GM23338 (cell line): ENCODE measurements at regions not wholly inside any gene's neighbourhood (a gene's known extent, or its start where the extent isn't known, plus 50 kb on each side); places are given as distances from the start of the nearest gene placed in this dataset.
A peak's percentile ranks its signal among the peaks of the same experiment; 100 is the strongest.

Experiments used
- ATAC-seq: fragments of 200-7000 bp; cut with Tn5 transposase; 3 replicates; pipeline ENCODE4 v1.9.1; 2020
- DNase-seq: peaks from one replicate; pipeline ENCODE4 v3.0.0-alpha.2; 2015; ENCODE audit warnings: low spot score
- H2AFZ ChIP-seq: fragments of 200-600 bp; sonication (generic); 2 replicates; pipeline ENCODE4 v1.8.0; 2016; ENCODE audit warnings: antibody characterized with exemption, mild to moderate bottlenecking, moderate library complexity
- H3F3A ChIP-seq: fragments of 200-600 bp; sonication (generic); replicated peaks from 2 replicates; pipeline ENCODE4 v1.8.0; 2017; ENCODE audit warnings: antibody characterized with exemption, mixed run types, low read depth
- H3K27ac ChIP-seq: fragments of 200-600 bp; sonication (generic); 2 replicates; pipeline ENCODE4 v1.6.1; 2016; ENCODE audit warnings: low read depth
- H3K27me3 ChIP-seq: fragments of 200-600 bp; sonication (generic); 2 replicates; pipeline ENCODE4 v1.8.0; 2016; ENCODE audit warnings: mild to moderate bottlenecking, mixed run types, moderate library complexity; ENCODE audit not compliant: insufficient read depth
- H3K36me3 ChIP-seq: fragments of 200-600 bp; sonication (generic); 2 replicates; pipeline ENCODE4 v1.8.0; 2016; ENCODE audit warnings: mild to moderate bottlenecking; ENCODE audit not compliant: insufficient read depth
- H3K4me1 ChIP-seq: fragments of 200-600 bp; sonication (generic); 2 replicates; pipeline ENCODE4 v1.8.0; 2016; ENCODE audit warnings: mild to moderate bottlenecking, moderate library complexity; ENCODE audit not compliant: insufficient read depth
- H3K4me2 ChIP-seq: fragments of 200-600 bp; sonication (generic); 2 replicates; pipeline ENCODE4 v1.7.1; 2017; ENCODE audit warnings: mixed run types
- H3K4me3 ChIP-seq: fragments of 200-600 bp; sonication (generic); 2 replicates; pipeline ENCODE4 v1.6.1; 2016; ENCODE audit warnings: mixed run types
- H3K79me2 ChIP-seq: fragments of 200-600 bp; sonication (generic); replicated peaks from 2 replicates; pipeline ENCODE4 v1.8.0; 2017; ENCODE audit warnings: mild to moderate bottlenecking; ENCODE audit not compliant: insufficient read depth
- H3K9me2 ChIP-seq: fragments of 200-600 bp; sonication (generic); 2 replicates; pipeline ENCODE4 v1.8.0; 2017; ENCODE audit not compliant: insufficient read depth
- H4K20me1 ChIP-seq: fragments of 200-600 bp; sonication (generic); replicated peaks from 2 replicates; pipeline ENCODE4 v1.8.0; 2017; ENCODE audit warnings: mild to moderate bottlenecking; ENCODE audit not compliant: insufficient read depth
- H3K27ac Mint-ChIP-seq: 2 replicates; pipeline ENCODE4 v1.8.0; 2020; ENCODE audit warnings: inconsistent platforms, mild to moderate bottlenecking, moderate library complexity, mixed read lengths
- H3K27me3 Mint-ChIP-seq: 3 replicates; pipeline ENCODE4 v1.8.0; 2022; ENCODE audit warnings: low read depth, mild to moderate bottlenecking, moderate library complexity, mixed read lengths, inconsistent platforms; ENCODE audit not compliant: insufficient read depth, poor library complexity
- H3K36me3 Mint-ChIP-seq: 3 replicates; pipeline ENCODE4 v1.8.0; 2021; ENCODE audit warnings: low read depth, mild to moderate bottlenecking, inconsistent platforms, moderate library complexity, mixed read lengths
- H3K4me1 Mint-ChIP-seq: 3 replicates; pipeline ENCODE4 v1.8.0; 2020; ENCODE audit warnings: mild to moderate bottlenecking, inconsistent platforms, mixed read lengths
- H3K4me3 Mint-ChIP-seq: 3 replicates; pipeline ENCODE4 v1.8.0; 2021; ENCODE audit warnings: moderate library complexity, mild to moderate bottlenecking, inconsistent platforms, mixed read lengths
- H3K9me3 Mint-ChIP-seq: 3 replicates; pipeline ENCODE4 v1.8.0; 2020; ENCODE audit warnings: moderate library complexity, mild to moderate bottlenecking, inconsistent platforms, mixed read lengths
- CREB1 ChIP-seq: fragments of 250-450 bp; sonication (Bioruptor Pico); IDR thresholded peaks from 2 replicates; pipeline ENCODE4 v1.5.0; 2020; ENCODE audit warnings: low read depth, mild to moderate bottlenecking, moderate library complexity
- CTCF ChIP-seq, 2 experiments: fragments of 200-600 bp in 1 of 2; sonication (generic) in 1 of 2; conservative IDR thresholded peaks; 2 replicates each; pipeline versions ENCODE4 v1.5.1 to v1.6.1; 2016 to 2017; ENCODE audit warnings: antibody characterized with exemption in 2 of 2, low read depth in 2 of 2, mild to moderate bottlenecking in 2 of 2, moderate library complexity in 1 of 2
- EZH2 ChIP-seq: fragments of 200-600 bp; sonication (generic); IDR thresholded peaks from one replicate; pipeline ENCODE4 v1.8.0; 2017; ENCODE audit warnings: antibody characterized with exemption, mild to moderate bottlenecking, low read depth; ENCODE audit not compliant: unreplicated experiment
- EZH2phosphoT487 ChIP-seq: fragments of 200-600 bp; sonication (generic); IDR thresholded peaks from one replicate; pipeline ENCODE4 v1.8.1; 2018; ENCODE audit warnings: antibody characterized with exemption; ENCODE audit not compliant: unreplicated experiment
- JUNB ChIP-seq: IDR thresholded peaks from one replicate; pipeline ENCODE4 v1.6.1; 2016; ENCODE audit warnings: antibody characterized with exemption; ENCODE audit not compliant: unreplicated experiment
- POLR2AphosphoS5 ChIP-seq: IDR thresholded peaks from 2 replicates; pipeline ENCODE4 v1.6.1; 2016; ENCODE audit warnings: antibody characterized with exemption, low read depth
- REST ChIP-seq: IDR thresholded peaks from one replicate; pipeline ENCODE4 v1.6.1; 2018; ENCODE audit warnings: antibody characterized with exemption; ENCODE audit not compliant: unreplicated experiment
- ZNF114 ChIP-seq: fragments of 250-450 bp; sonication (Bioruptor Pico); IDR thresholded peaks from 2 replicates; pipeline ENCODE4 v1.5.0; 2020; ENCODE audit warnings: mild to moderate bottlenecking, moderate library complexity
- ZNF331 ChIP-seq: fragments of 250-450 bp; sonication (Bioruptor Pico); IDR thresholded peaks from 2 replicates; pipeline ENCODE4 v1.5.0; 2020; ENCODE audit warnings: low read depth, mild to moderate bottlenecking, moderate library complexity

GRCh38 chr2:236512902-236513435, 56.7 kb upstream of the ACKR3 start:
- H3K9me3 Mint-ChIP-seq, result no peaks in the 10 kb centered on the region
- no peaks in the 10 kb centered on the region for H3K36me3 Mint-ChIP-seq
- H3K4me2 ChIP-seq, result no peak overlapping the region
- no peaks in the 10 kb centered on the region for H4K20me1 ChIP-seq
- no peaks in the 10 kb centered on the region for H3K79me2 ChIP-seq
- no peaks in the 10 kb centered on the region for H3K36me3 ChIP-seq
- H3K4me3 ChIP-seq, result no peak overlapping the region
- H3K27ac Mint-ChIP-seq, result no peak overlapping the region
- peaks cover 6% of the 10 kb centered on the region; the same call in 1 of the 2 replicates for H3K27me3 ChIP-seq
- H3K27me3 Mint-ChIP-seq, result peaks cover 5% of the 10 kb centered on the region
- H3K9me2 ChIP-seq, result no peaks in the 10 kb centered on the region
- peaks cover 7% of the 10 kb centered on the region; the same call in 2 of the 3 replicates for H3K4me1 Mint-ChIP-seq
- peak; percentile 99 for ATAC-seq
- H3K27ac ChIP-seq, result no peak overlapping the region
- peak overlapping the region; percentile 81; the same call in 1 of the 2 replicates for H2AFZ ChIP-seq
- no peak for TF ChIP-seq ZNF114 (CRISPR knock-in tag)
- TF ChIP-seq CTCF (conservative IDR thresholded peaks at IDR 0.05; ENCODE audit: low read depth in 2 of 2), result peak; percentile 64 to 89
- H3K4me3 Mint-ChIP-seq, result no peak overlapping the region
- peaks cover 8% of the 10 kb centered on the region; the same call in 1 of the 2 replicates for H3K4me1 ChIP-seq
- no peaks in the 10 kb centered on the region for H3F3A ChIP-seq
- peak; percentile 72 for DNase-seq

GRCh38 chr2:236513956-236514355, 55.7 kb upstream of the ACKR3 start:
- Histone ChIP-seq H2AFZ (no peak overlapping the region), H3K27me3 (no peaks in the 10 kb centered on the region), H3K36me3 (no peaks in the 10 kb centered on the region), H3K79me2 (no peaks in the 10 kb centered on the region), H3F3A (no peaks in the 10 kb centered on the region), H3K4me1 (peaks cover 7% of the 10 kb centered on the region; the same call in 1 of the 2 replicates), H4K20me1 (no peaks in the 10 kb centered on the region), H3K4me2 (no peak overlapping the region), H3K9me2 (no peaks in the 10 kb centered on the region), H3K4me3 (no peak overlapping the region), H3K27ac (no peak overlapping the region)
- no peak for DNase-seq
- no peak overlapping the region for H3K27ac Mint-ChIP-seq
- H3K27me3 Mint-ChIP-seq, result no peaks in the 10 kb centered on the region
- no peak for ATAC-seq
- no peak overlapping the region for H3K4me3 Mint-ChIP-seq
- H3K36me3 Mint-ChIP-seq, result no peaks in the 10 kb centered on the region
- TF ChIP-seq EZH2, result no peak
- peaks cover 7% of the 10 kb centered on the region; the same call in 2 of the 3 replicates for H3K4me1 Mint-ChIP-seq
- no peaks in the 10 kb centered on the region for H3K9me3 Mint-ChIP-seq

- Histone ChIP-seq H3K36me3 (no peaks in the 10 kb centered on the region), H3K79me2 (no peaks in the 10 kb centered on the region), H4K20me1 (no peaks in the 10 kb centered on the region), H3K4me3 (no peak overlapping the region), H3K27me3 (no peaks in the 10 kb centered on the region), H2AFZ (no peak overlapping the region), H3F3A (no peaks in the 10 kb centered on the region), H3K27ac (no peak overlapping the region), H3K4me1 (no peaks in the 10 kb centered on the region), H3K9me2 (no peaks in the 10 kb centered on the region), H3K4me2 (no peak overlapping the region)
- Mint-ChIP-seq H3K4me3 (no peak overlapping the region), H3K4me1 (no peaks in the 10 kb centered on the region), H3K9me3 (no peaks in the 10 kb centered on the region), H3K27me3 (no peaks in the 10 kb centered on the region), H3K27ac (no peak overlapping the region), H3K36me3 (no peaks in the 10 kb centered on the region)
- ATAC-seq, result no peak
- DNase-seq, result no peak
- no peak for TF ChIP-seq POLR2AphosphoS5
- TF ChIP-seq ZNF114 (CRISPR knock-in tag), result no peak
- TF ChIP-seq EZH2, result no peak
- no peak for TF ChIP-seq CREB1 (CRISPR knock-in tag)
- no peak for TF ChIP-seq REST
- no peak for TF ChIP-seq EZH2phosphoT487
- TF ChIP-seq JUNB, result no peak
- TF ChIP-seq ZNF331 (CRISPR knock-in tag), result no peak
Observed at GRCh38 chr2:236516708-236517107, 52.9 kb upstream of the ACKR3 start.
